ENCODE measurements at regions not wholly inside any gene's neighbourhood (a gene's known extent, or its start where the extent isn't known, plus 50 kb on each side); places are given as distances from the start of the nearest gene placed in this dataset.

GRCh38 chr3:81888914-81889557 is 127.6 kb upstream of the GBE1 start:
- H3K27me3 ChIP-seq (ENCODE audit: low read length) = no peaks in the 10 kb centered on the region

GRCh38 chr3:81887448-81887847 is 126.0 kb upstream of the GBE1 start:
- no peak for TF ChIP-seq EZH2phosphoT487 (IDR thresholded peaks at IDR 0.05; ENCODE audit: borderline replicate concordance, low read length)
- no peak for TF ChIP-seq EZH2 (IDR thresholded peaks at IDR 0.05; ENCODE audit: low read length, unreplicated experiment)
- no peak for TF ChIP-seq CTCF (conservative IDR thresholded peaks at IDR 0.05; ENCODE audit: low read depth, low read length)
- Histone ChIP-seq H3K27me3 (ENCODE audit: low read length) (no peaks in the 10 kb centered on the region), H4K20me1 (ENCODE audit: low read length) (no peaks in the 10 kb centered on the region), H3K9me3 (ENCODE audit: low read length) (no peaks in the 10 kb centered on the region), H3K36me3 (ENCODE audit: low read depth, low read length) (no peaks in the 10 kb centered on the region), H3K9ac (ENCODE audit: low read length) (no peak overlapping the region), H3K9me2 (replicated peaks; ENCODE audit: low read length) (no peaks in the 10 kb centered on the region), H2AFZ (ENCODE audit: low read length) (no peak overlapping the region), H3K4me3 (ENCODE audit: low read length) (no peak overlapping the region), H3F3A (ENCODE audit: low read length, unreplicated experiment) (no peaks in the 10 kb centered on the region), H3K27ac (ENCODE audit: low read length) (no peak overlapping the region), H3K4me1 (ENCODE audit: insufficient read depth, low read length) (no peaks in the 10 kb centered on the region), H3K79me2 (ENCODE audit: low read length) (no peaks in the 10 kb centered on the region), H3K4me2 (ENCODE audit: low read length) (no peak overlapping the region)
- no TSS peak for BruUV-seq (replicated peaks)
- CTCF ChIA-PET = no interaction called here
- ATAC-seq (no peak), DNase-seq (no peak)
- intact Hi-C loops (cut with micrococcal nuclease) = no loop called here
- POLR2A ChIA-PET (ENCODE audit: unreplicated experiment) = no interaction called here

More at GRCh38 chr3:81888914-81889557, 127.6 kb upstream of the GBE1 start:
- intact Hi-C loops (cut with micrococcal nuclease) = no loop called here
- Histone ChIP-seq H3K79me2 (ENCODE audit: low read length) (no peaks in the 10 kb centered on the region), H4K20me1 (ENCODE audit: low read length) (no peaks in the 10 kb centered on the region), H3K9me3 (ENCODE audit: low read length) (no peaks in the 10 kb centered on the region), H3K27ac (ENCODE audit: low read length) (no peak overlapping the region), H3K4me1 (ENCODE audit: insufficient read depth, low read length) (no peaks in the 10 kb centered on the region), H3K9me2 (replicated peaks; ENCODE audit: low read length) (no peaks in the 10 kb centered on the region), H3K4me2 (ENCODE audit: low read length) (no peak overlapping the region), H3K9ac (ENCODE audit: low read length) (no peak overlapping the region), H3K36me3 (ENCODE audit: low read depth, low read length) (no peaks in the 10 kb centered on the region), H2AFZ (ENCODE audit: low read length) (no peak overlapping the region), H3F3A (ENCODE audit: low read length, unreplicated experiment) (no peaks in the 10 kb centered on the region), H3K4me3 (ENCODE audit: low read length) (no peak overlapping the region)
- ATAC-seq = no peak
- TF ChIP-seq EZH2 (IDR thresholded peaks at IDR 0.05; ENCODE audit: low read length, unreplicated experiment) (no peak), EZH2phosphoT487 (IDR thresholded peaks at IDR 0.05; ENCODE audit: borderline replicate concordance, low read length) (no peak), CTCF (conservative IDR thresholded peaks at IDR 0.05; ENCODE audit: low read depth, low read length) (no peak)
- DNase-seq = no peak
- no TSS peak for BruUV-seq (replicated peaks)
- CTCF ChIA-PET = no interaction called here
- POLR2A ChIA-PET (ENCODE audit: unreplicated experiment) = no interaction called here

GRCh38 chr3:81886081-81886480 is 124.6 kb upstream of the GBE1 start:
- Histone ChIP-seq H3K9ac (ENCODE audit: low read length) (no peak overlapping the region), H4K20me1 (ENCODE audit: low read length) (no peaks in the 10 kb centered on the region), H3F3A (ENCODE audit: low read length, unreplicated experiment) (no peaks in the 10 kb centered on the region), H3K36me3 (ENCODE audit: low read depth, low read length) (no peaks in the 10 kb centered on the region), H3K4me2 (ENCODE audit: low read length) (no peak overlapping the region), H3K4me1 (ENCODE audit: insufficient read depth, low read length) (no peaks in the 10 kb centered on the region), H3K27me3 (ENCODE audit: low read length) (no peaks in the 10 kb centered on the region), H3K79me2 (ENCODE audit: low read length) (no peaks in the 10 kb centered on the region), H2AFZ (ENCODE audit: low read length) (no peak overlapping the region), H3K9me3 (ENCODE audit: low read length) (no peaks in the 10 kb centered on the region), H3K9me2 (replicated peaks; ENCODE audit: low read length) (no peaks in the 10 kb centered on the region), H3K4me3 (ENCODE audit: low read length) (no peak overlapping the region), H3K27ac (ENCODE audit: low read length) (no peak overlapping the region)
- TF ChIP-seq EZH2phosphoT487 (IDR thresholded peaks at IDR 0.05; ENCODE audit: borderline replicate concordance, low read length) (no peak), CTCF (conservative IDR thresholded peaks at IDR 0.05; ENCODE audit: low read depth, low read length) (no peak), EZH2 (IDR thresholded peaks at IDR 0.05; ENCODE audit: low read length, unreplicated experiment) (no peak)
- ChIA-PET POLR2A (ENCODE audit: unreplicated experiment) (no interaction called here), CTCF (no interaction called here)
- ATAC-seq (no peak), DNase-seq (peak; percentile 32)
- intact Hi-C loops (cut with micrococcal nuclease) = no loop called here
- no TSS peak for BruUV-seq (replicated peaks)

Measured in PC-3 (cell line).